HL-60 (cell line): ENCODE measurements at regions not wholly inside any gene's neighbourhood (a gene's known extent, or its start where the extent isn't known, plus 50 kb on each side); places are given as distances from the start of the nearest gene placed in this dataset.

Experiments
- DNase-seq, 2 experiments: peaks; one replicate each; pipeline ENCODE4 v3.0.0-alpha.2; 2010 to 2020; ENCODE audit warnings: low read depth in 1 of 2, low spot score in 1 of 2
- H3K27ac ChIP-seq: fragments of 250-450 bp; sonication (Bioruptor Pico); replicated peaks from 2 replicates; pipeline ENCODE4 v1.5.1; 2020; ENCODE audit warnings: mild to moderate bottlenecking, moderate library complexity
- H3K27me3 ChIP-seq: fragments of 250-450 bp; sonication (Bioruptor Pico); 2 replicates; pipeline ENCODE4 v1.5.1; 2021; ENCODE audit warnings: mild to moderate bottlenecking, moderate library complexity; ENCODE audit not compliant: insufficient read depth, poor library complexity, severe bottlenecking
- H3K4me3 ChIP-seq: replicated peaks from 2 replicates; pipeline ENCODE4 v1.5.1; 2011; ENCODE audit warnings: mild to moderate bottlenecking, control low read depth, low read length; ENCODE audit not compliant: insufficient read depth
- GABPA ChIP-seq: IDR thresholded peaks from 2 replicates; pipeline ENCODE4 v1.6.1; 2012; ENCODE audit warnings: low read depth
- POLR2AphosphoS5 ChIP-seq: IDR thresholded peaks from 2 replicates; pipeline ENCODE4 v1.6.1; 2012; ENCODE audit warnings: low read depth
- REST ChIP-seq: IDR thresholded peaks from 2 replicates; pipeline ENCODE4 v1.6.1; 2012; ENCODE audit warnings: low read depth; ENCODE audit not compliant: insufficient replicate concordance
- SPI1 ChIP-seq: IDR thresholded peaks from 2 replicates; pipeline ENCODE4 v1.6.1; 2012; ENCODE audit warnings: low read depth, mild to moderate bottlenecking, borderline replicate concordance
- TF ChIP-seq, protein P1 (sequence below): IDR thresholded peaks from one replicate; pipeline ENCODE4 v1.5.1; 2011; ENCODE audit warnings: low read length, control low read depth, inconsistent platforms; ENCODE audit not compliant: insufficient read depth

DNA sequence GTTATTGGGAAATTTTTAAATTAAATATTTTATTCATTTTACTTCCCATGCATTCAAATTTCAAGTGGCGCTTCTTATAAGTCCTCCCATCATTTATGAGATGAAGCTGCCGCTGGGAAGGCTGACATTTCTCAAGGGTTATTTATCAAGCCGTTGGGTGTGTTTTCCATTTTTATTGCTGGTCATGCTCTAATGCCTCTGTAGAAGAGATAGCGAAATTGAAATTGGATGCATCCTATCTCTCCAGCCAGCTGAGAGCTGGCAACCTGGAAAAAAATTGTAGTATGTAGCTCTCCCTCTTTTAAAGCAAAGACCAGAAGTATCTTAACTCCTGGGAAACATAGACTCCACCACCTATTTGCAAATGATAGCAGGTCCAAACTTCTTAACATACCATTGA is 135.9 kb downstream of the C6orf118 start:
- Histone ChIP-seq H3K4me3 (no peak overlapping the region), H3K27me3 (peaks cover 2% of the 10 kb centered on the region), H3K27ac (no peak overlapping the region)
- TF ChIP-seq, protein P1, sequence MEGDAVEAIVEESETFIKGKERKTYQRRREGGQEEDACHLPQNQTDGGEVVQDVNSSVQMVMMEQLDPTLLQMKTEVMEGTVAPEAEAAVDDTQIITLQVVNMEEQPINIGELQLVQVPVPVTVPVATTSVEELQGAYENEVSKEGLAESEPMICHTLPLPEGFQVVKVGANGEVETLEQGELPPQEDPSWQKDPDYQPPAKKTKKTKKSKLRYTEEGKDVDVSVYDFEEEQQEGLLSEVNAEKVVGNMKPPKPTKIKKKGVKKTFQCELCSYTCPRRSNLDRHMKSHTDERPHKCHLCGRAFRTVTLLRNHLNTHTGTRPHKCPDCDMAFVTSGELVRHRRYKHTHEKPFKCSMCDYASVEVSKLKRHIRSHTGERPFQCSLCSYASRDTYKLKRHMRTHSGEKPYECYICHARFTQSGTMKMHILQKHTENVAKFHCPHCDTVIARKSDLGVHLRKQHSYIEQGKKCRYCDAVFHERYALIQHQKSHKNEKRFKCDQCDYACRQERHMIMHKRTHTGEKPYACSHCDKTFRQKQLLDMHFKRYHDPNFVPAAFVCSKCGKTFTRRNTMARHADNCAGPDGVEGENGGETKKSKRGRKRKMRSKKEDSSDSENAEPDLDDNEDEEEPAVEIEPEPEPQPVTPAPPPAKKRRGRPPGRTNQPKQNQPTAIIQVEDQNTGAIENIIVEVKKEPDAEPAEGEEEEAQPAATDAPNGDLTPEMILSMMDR: no peak
- no peak for TF ChIP-seq POLR2AphosphoS5
- TF ChIP-seq REST: no peak
- TF ChIP-seq SPI1: no peak
- TF ChIP-seq GABPA: no peak
- no peak for DNase-seq

GRCh38 chr6:165167861-165168260 is 141.5 kb downstream of the C6orf118 start:
- no peak overlapping the region for H3K4me3 ChIP-seq
- DNase-seq: no peak
- H3K27ac ChIP-seq: no peak overlapping the region
- TF ChIP-seq SPI1: no peak
- no peak for TF ChIP-seq REST
- TF ChIP-seq, protein P1: no peak
- no peak for TF ChIP-seq POLR2AphosphoS5
- no peak for TF ChIP-seq GABPA
- H3K27me3 ChIP-seq: peaks cover 2% of the 10 kb centered on the region

GRCh38 chr6:165167311-165167710 is 142.1 kb downstream of the C6orf118 start:
- H3K27ac ChIP-seq: no peak overlapping the region
- H3K27me3 ChIP-seq: peaks cover 2% of the 10 kb centered on the region
- TF ChIP-seq POLR2AphosphoS5 (no peak), GABPA (no peak), REST (no peak), SPI1 (no peak)
- TF ChIP-seq, protein P1: no peak
- no peak overlapping the region for H3K4me3 ChIP-seq
- no peak for DNase-seq
